ENCODE measurements at regions not wholly inside any gene's neighbourhood (a gene's known extent, or its start where the extent isn't known, plus 50 kb on each side); places are given as distances from the start of the nearest gene placed in this dataset.

GRCh38 chr3:132822837-132823236 lies 100.6 kb upstream of the NPHP3 start:
- no peak for DNase-seq

- peak in 2 of 3 donors; percentile 7 for DNase-seq
Observed at GRCh38 chr3:132822266-132822665, 100.1 kb upstream of the NPHP3 start.

GRCh38 chr3:132821314-132821713 lies 99.1 kb upstream of the NPHP3 start:
- DNase-seq: no peak

- DNase-seq: no peak
Observed at GRCh38 chr3:132818251-132818650, 96.0 kb upstream of the NPHP3 start.

- no peak for DNase-seq
Observed at GRCh38 chr3:132817646-132818177, 95.5 kb upstream of the NPHP3 start.

GRCh38 chr3:132805071-132805470 lies 82.9 kb upstream of the NPHP3 start:
- DNase-seq: no peak

- DNase-seq: peak in 1 of 3 donors; percentile 27
Observed at GRCh38 chr3:132804498-132804897, 82.3 kb upstream of the NPHP3 start.

GRCh38 chr3:132803889-132804288 lies 81.7 kb upstream of the NPHP3 start:
- no peak for DNase-seq

- no peak for DNase-seq
Observed at GRCh38 chr3:132800958-132801357, 78.7 kb upstream of the NPHP3 start.

GRCh38 chr3:132790806-132791205 lies 68.6 kb upstream of the NPHP3 start:
- no peak for DNase-seq

- DNase-seq: peak in 1 of 3 donors; percentile 31
Observed at GRCh38 chr3:132789959-132790358, 67.8 kb upstream of the NPHP3 start.

GRCh38 chr3:132788301-132788671 lies 66.1 kb upstream of the NPHP3 start:
- peak; percentile 82 to 87 (median 83) for DNase-seq

- peak; percentile 73 to 82 (median 73) for DNase-seq
Observed at GRCh38 chr3:132787616-132788300, 65.5 kb upstream of the NPHP3 start.

GRCh38 chr3:132786890-132787289 lies 64.7 kb upstream of the NPHP3 start:
- no peak for DNase-seq

- peak in 1 of 3 donors; percentile 22 for DNase-seq
Observed at GRCh38 chr3:132785292-132785691, 63.1 kb upstream of the NPHP3 start.

GRCh38 chr3:132784502-132785025 lies 62.4 kb upstream of the NPHP3 start:
- DNase-seq: no peak

- peak in 2 of 3 donors; percentile 32 to 37 for DNase-seq
Observed at GRCh38 chr3:132783152-132783551, 60.9 kb upstream of the NPHP3 start.

GRCh38 chr3:132781922-132782321 lies 59.7 kb upstream of the NPHP3 start:
- DNase-seq: no peak

GRCh38 chr3:132777171-132777570 lies 55.0 kb upstream of the NPHP3 start:
- DNase-seq: no peak

GRCh38 chr3:132773071-132773619 lies 50.9 kb upstream of the NPHP3 start:
- no peak for DNase-seq

- DNase-seq: no peak
Observed at GRCh38 chr3:132772252-132772651, 50.0 kb upstream of the NPHP3 start.

All from muscle of back (tissue), 3 donors.